ENCODE measurements at regions not wholly inside any gene's neighbourhood (a gene's known extent, or its start where the extent isn't known, plus 50 kb on each side); places are given as distances from the start of the nearest gene placed in this dataset.
A peak's percentile ranks its signal among the peaks of the same experiment; 100 is the strongest.

DNA sequence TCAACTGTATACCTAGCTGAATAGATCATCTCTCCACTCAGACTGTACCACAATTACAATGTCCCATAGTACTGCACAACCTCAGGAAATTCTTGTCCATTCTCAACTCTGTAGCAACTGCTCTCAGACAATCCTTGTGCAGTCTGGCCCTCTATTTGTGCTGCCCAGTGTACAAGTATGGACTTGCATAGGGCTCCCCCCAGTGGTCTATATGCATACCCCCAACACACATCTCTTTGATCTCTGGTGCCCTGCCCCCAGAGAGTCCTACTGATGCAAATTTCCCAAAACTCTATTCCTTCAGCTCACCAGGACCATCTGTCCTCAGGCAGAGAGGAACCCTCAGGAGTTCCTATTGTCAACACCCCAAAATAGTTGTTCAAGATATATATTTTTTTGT lies 205.3 kb downstream of the SLCO4C1 start:
- peak; percentile 21 for DNase-seq (ENCODE audit: low spot score)
- TF ChIP-seq, protein P1, sequence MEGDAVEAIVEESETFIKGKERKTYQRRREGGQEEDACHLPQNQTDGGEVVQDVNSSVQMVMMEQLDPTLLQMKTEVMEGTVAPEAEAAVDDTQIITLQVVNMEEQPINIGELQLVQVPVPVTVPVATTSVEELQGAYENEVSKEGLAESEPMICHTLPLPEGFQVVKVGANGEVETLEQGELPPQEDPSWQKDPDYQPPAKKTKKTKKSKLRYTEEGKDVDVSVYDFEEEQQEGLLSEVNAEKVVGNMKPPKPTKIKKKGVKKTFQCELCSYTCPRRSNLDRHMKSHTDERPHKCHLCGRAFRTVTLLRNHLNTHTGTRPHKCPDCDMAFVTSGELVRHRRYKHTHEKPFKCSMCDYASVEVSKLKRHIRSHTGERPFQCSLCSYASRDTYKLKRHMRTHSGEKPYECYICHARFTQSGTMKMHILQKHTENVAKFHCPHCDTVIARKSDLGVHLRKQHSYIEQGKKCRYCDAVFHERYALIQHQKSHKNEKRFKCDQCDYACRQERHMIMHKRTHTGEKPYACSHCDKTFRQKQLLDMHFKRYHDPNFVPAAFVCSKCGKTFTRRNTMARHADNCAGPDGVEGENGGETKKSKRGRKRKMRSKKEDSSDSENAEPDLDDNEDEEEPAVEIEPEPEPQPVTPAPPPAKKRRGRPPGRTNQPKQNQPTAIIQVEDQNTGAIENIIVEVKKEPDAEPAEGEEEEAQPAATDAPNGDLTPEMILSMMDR (IDR thresholded peaks at IDR 0.05; ENCODE audit: extremely low read depth, insufficient read depth, missing control alignments), result peak; percentile 52
- in situ Hi-C loops (cut with MboI; ENCODE audit: low pct_unique_long_range_greater_than_20kb, low sequenced_read_pairs, unreplicated experiment), result no loop called here

DNA sequence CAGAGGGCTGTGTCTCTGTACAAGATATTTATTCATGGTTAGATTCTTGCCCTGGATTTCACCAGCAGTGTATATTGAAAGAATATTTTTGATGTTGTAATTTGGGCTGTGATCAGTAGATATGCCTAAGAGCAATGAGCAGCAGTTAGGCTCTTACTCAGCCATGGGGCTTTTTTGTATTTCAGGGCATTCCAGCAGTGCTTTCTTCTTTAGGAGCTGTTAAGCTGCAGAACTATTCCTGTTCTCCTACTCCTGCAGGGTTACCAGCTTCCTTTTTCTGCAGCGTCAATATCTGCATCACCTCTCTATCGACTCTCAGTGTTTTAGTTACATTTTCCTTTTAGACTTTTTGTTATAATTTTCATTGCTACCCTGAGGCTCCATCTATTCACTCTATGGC lies 206.2 kb downstream of the SLCO4C1 start:
- TF ChIP-seq, protein P1 (IDR thresholded peaks at IDR 0.05; ENCODE audit: extremely low read depth, insufficient read depth, missing control alignments), result no peak
- DNase-seq (ENCODE audit: low spot score), result no peak
- in situ Hi-C loops (cut with MboI; ENCODE audit: low pct_unique_long_range_greater_than_20kb, low sequenced_read_pairs, unreplicated experiment), result no loop called here

GRCh38 chr5:102087906-102088305 lies 208.2 kb downstream of the SLCO4C1 start:
- TF ChIP-seq, protein P1 (IDR thresholded peaks at IDR 0.05; ENCODE audit: extremely low read depth, insufficient read depth, missing control alignments), result no peak
- no peak for DNase-seq (ENCODE audit: low spot score)
- in situ Hi-C loops (cut with MboI; ENCODE audit: low pct_unique_long_range_greater_than_20kb, low sequenced_read_pairs, unreplicated experiment), result no loop called here

GRCh38 chr5:102080288-102080687 lies 215.8 kb downstream of the SLCO4C1 start:
- in situ Hi-C loops (cut with MboI; ENCODE audit: low pct_unique_long_range_greater_than_20kb, low sequenced_read_pairs, unreplicated experiment), result no loop called here

GRCh38 chr5:102077920-102078319 lies 218.2 kb downstream of the SLCO4C1 start:
- in situ Hi-C loops (cut with MboI; ENCODE audit: low pct_unique_long_range_greater_than_20kb, low sequenced_read_pairs, unreplicated experiment), result no loop called here
- TF ChIP-seq, protein P1 (IDR thresholded peaks at IDR 0.05; ENCODE audit: extremely low read depth, insufficient read depth, missing control alignments), result no peak
- no peak for DNase-seq (ENCODE audit: low spot score)

More at GRCh38 chr5:102080288-102080687, 215.8 kb downstream of the SLCO4C1 start:
- DNase-seq (ENCODE audit: low spot score), result no peak
- TF ChIP-seq, protein P1 (IDR thresholded peaks at IDR 0.05; ENCODE audit: extremely low read depth, insufficient read depth, missing control alignments), result no peak

GRCh38 chr5:102069974-102070373 lies 226.1 kb downstream of the SLCO4C1 start:
- in situ Hi-C loops (cut with MboI; ENCODE audit: low pct_unique_long_range_greater_than_20kb, low sequenced_read_pairs, unreplicated experiment), result no loop called here
- DNase-seq (ENCODE audit: low spot score), result no peak
- TF ChIP-seq, protein P1 (IDR thresholded peaks at IDR 0.05; ENCODE audit: extremely low read depth, insufficient read depth, missing control alignments), result no peak

DNA sequence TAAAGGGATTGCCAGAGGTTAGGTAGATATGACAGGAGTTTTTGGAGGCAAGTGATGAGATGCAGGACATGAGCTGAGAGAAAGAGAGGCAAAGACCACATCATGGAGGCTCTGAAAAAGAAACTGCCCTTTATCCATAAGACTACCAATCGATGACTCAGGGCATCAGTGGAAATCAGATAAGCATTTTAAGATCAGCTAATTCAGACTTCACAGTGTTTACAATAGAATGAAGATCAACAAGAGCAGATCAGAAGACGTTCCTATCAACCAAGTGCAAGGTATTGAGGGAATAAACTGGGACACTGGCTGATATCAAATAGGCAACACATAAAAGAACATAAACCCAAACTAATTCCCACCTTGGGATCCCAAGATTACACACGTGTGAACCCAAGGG lies 227.2 kb downstream of the SLCO4C1 start:
- TF ChIP-seq, protein P1 (IDR thresholded peaks at IDR 0.05; ENCODE audit: extremely low read depth, insufficient read depth, missing control alignments), result no peak
- DNase-seq (ENCODE audit: low spot score), result no peak
- in situ Hi-C loops (cut with MboI; ENCODE audit: low pct_unique_long_range_greater_than_20kb, low sequenced_read_pairs, unreplicated experiment), result no loop called here
